Parathyroid adenoma (tissue), 2 donors: ENCODE measurements at regions not wholly inside any gene's neighbourhood (a gene's known extent, or its start where the extent isn't known, plus 50 kb on each side); places are given as distances from the start of the nearest gene placed in this dataset.

Source experiments
- H2AFZ ChIP-seq: fragments of 300-600 bp; sonication (generic); one replicate; pipeline ENCODE4 v1.7.0; 2017; ENCODE audit warnings: antibody characterized with exemption, mild to moderate bottlenecking
- H3K27ac ChIP-seq: fragments of 300-600 bp; sonication (generic); one replicate; pipeline ENCODE4 v1.7.0; 2017
- H3K27me3 ChIP-seq: fragments of 300-600 bp; sonication (generic); one replicate; pipeline ENCODE4 v1.7.0; 2017; ENCODE audit warnings: low read length; ENCODE audit not compliant: control insufficient read depth, insufficient read depth
- H3K36me3 ChIP-seq: fragments of 300-600 bp; sonication (generic); one replicate; pipeline ENCODE4 v1.7.0; 2017; ENCODE audit warnings: low read length; ENCODE audit not compliant: control insufficient read depth, insufficient read depth
- H3K4me1 ChIP-seq: fragments of 300-600 bp; sonication (generic); one replicate; pipeline ENCODE4 v1.7.0; 2017; ENCODE audit warnings: control low read depth
- H3K4me2 ChIP-seq: fragments of 300-600 bp; sonication (generic); one replicate; pipeline ENCODE4 v1.7.0; 2017; ENCODE audit warnings: low read length
- H3K4me3 ChIP-seq: fragments of 300-600 bp; sonication (generic); one replicate; pipeline ENCODE4 v1.7.0; 2017; ENCODE audit warnings: low read depth, low read length
- H3K79me2 ChIP-seq: fragments of 300-600 bp; sonication (generic); one replicate; pipeline ENCODE4 v1.7.0; 2017; ENCODE audit warnings: control low read depth
- H3K9ac ChIP-seq: fragments of 300-600 bp; sonication (generic); one replicate; pipeline ENCODE4 v1.7.0; 2017; ENCODE audit warnings: mild to moderate bottlenecking
- H3K9me3 ChIP-seq: fragments of 300-600 bp; sonication (generic); one replicate; pipeline ENCODE4 v1.7.0; 2017; ENCODE audit warnings: low read length; ENCODE audit not compliant: control insufficient read depth
- CTCF ChIP-seq: fragments of 300-600 bp; sonication (generic); IDR thresholded peaks from one replicate; pipeline ENCODE4 v1.7.0; 2017; ENCODE audit warnings: antibody characterized with exemption, mild to moderate bottlenecking
- donor health status: primary hyperparathyroidism.

DNA sequence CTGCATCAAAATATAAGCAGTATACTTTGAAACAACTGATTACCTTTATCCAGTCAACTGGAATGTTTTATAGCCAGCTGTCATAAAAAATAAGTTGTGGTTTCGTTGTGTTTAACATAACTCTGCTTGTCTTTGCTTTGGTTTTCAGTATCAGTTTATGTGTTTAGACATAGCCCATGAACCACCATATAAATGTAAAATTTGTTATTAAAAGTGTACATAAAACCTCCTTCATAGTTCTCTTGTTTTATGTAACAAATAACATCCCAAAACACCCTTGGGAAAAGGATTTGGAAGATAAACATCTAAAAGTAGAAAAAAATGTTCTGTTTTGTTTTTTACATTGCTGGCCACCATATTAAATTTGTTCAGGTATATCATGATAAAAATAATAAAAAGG, 347.0 kb upstream of the PROK2 start:
- Histone ChIP-seq H3K4me1 (no peaks in the 10 kb centered on the region), H3K4me2 (no peak overlapping the region), H3K4me3 (no peak overlapping the region), H3K9ac (no peak overlapping the region), H3K27ac (no peak overlapping the region), H3K36me3 (no peaks in the 10 kb centered on the region), H3K9me3 (no peaks in the 10 kb centered on the region), H3K27me3 (no peaks in the 10 kb centered on the region), H2AFZ (no peak overlapping the region), H3K79me2 (no peaks in the 10 kb centered on the region)
- TF ChIP-seq CTCF, result no peak

- H3K27me3 ChIP-seq, result no peaks in the 10 kb centered on the region
- no peak overlapping the region for H2AFZ ChIP-seq
- H3K4me2 ChIP-seq, result no peak overlapping the region
- TF ChIP-seq CTCF, result no peak
- no peaks in the 10 kb centered on the region for H3K9me3 ChIP-seq
- no peaks in the 10 kb centered on the region for H3K4me1 ChIP-seq
- H3K9ac ChIP-seq, result no peak overlapping the region
- no peaks in the 10 kb centered on the region for H3K36me3 ChIP-seq
- H3K79me2 ChIP-seq, result no peaks in the 10 kb centered on the region
- no peak overlapping the region for H3K4me3 ChIP-seq
- H3K27ac ChIP-seq, result no peak overlapping the region
These were observed 345.6 kb upstream of the PROK2 start for GRCh38 chr3:72130565-72130964.

DNA sequence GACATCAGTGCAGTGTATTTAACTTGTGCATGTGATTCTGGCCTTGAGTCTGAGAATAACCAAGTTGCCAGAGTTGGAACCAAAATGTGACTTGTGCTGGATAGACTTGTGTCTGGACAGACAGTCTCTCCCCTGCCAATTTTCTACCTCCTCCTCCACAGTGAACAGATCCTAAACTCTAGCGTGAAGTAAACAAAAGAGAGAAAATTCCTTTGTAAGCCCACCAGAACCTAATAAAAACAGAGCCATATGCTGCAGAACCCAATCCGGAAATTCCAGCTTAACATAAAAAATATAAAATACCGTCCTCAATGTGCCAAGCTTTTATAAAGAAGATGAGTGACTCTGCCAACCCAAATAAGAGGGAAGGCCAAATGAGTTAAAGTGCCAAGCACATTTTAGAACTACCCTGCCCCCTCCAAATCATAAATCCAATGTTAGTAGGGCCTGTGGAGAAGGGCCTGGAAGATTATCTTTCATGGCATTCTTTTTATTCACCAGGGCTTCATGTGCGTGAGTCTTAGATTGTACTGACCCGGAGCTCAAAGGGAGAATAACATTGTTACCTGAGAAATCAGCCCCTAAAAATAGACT, 344.6 kb upstream of the PROK2 start:
- no peak overlapping the region for H3K9ac ChIP-seq
- no peak for TF ChIP-seq CTCF
- H2AFZ ChIP-seq, result no peak overlapping the region
- H3K9me3 ChIP-seq, result no peaks in the 10 kb centered on the region
- no peaks in the 10 kb centered on the region for H3K4me1 ChIP-seq
- no peak overlapping the region for H3K27ac ChIP-seq
- H3K79me2 ChIP-seq, result no peaks in the 10 kb centered on the region
- no peaks in the 10 kb centered on the region for H3K27me3 ChIP-seq
- H3K36me3 ChIP-seq, result no peaks in the 10 kb centered on the region
- H3K4me3 ChIP-seq, result no peak overlapping the region
- no peak overlapping the region for H3K4me2 ChIP-seq

DNA sequence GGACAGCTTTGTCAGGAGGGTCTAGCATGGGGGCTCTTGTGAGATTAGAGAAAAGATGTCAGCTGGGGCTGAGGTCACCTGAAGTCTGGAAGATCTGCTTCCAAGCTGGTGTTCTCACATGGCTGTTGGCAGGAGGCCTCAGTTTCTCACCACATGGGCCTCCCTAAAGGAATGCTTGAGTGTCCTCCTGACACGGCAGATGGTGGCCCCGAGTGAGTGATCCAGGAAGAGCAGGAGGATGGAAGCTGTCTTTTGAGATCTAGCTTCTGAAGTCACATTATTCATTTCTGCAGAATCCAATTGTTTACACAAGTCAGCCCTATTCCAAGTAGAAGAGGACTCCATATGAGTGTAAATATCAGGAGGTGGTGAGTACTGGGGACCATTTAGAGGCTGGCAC, 344.0 kb upstream of the PROK2 start:
- Histone ChIP-seq H3K9ac (no peak overlapping the region), H3K27me3 (no peaks in the 10 kb centered on the region), H2AFZ (no peak overlapping the region), H3K4me2 (no peak overlapping the region), H3K4me1 (no peaks in the 10 kb centered on the region), H3K4me3 (no peak overlapping the region), H3K9me3 (no peaks in the 10 kb centered on the region), H3K79me2 (no peaks in the 10 kb centered on the region), H3K36me3 (no peaks in the 10 kb centered on the region), H3K27ac (no peak overlapping the region)
- TF ChIP-seq CTCF, result no peak

DNA sequence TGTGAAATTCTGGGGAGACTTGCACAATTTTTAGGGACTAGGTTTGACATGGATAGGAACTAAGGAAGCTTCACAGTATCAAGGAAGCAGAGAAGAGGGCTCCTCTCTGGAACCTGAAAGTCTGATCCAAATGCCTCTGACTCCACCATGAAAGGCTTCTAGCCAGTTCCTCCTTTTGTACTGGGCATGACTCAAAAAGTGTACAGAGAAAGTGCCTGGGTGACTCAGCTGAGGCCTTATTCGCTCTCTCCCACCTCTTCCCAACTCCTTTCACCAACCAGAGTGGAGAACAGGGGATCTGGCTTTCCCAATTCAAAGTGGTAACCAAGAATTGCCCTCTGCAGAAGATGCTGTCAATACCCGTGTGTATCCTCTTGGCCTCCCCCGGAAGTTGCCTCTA, 342.9 kb upstream of the PROK2 start:
- H3K4me1 ChIP-seq, result no peaks in the 10 kb centered on the region
- no peak overlapping the region for H3K9ac ChIP-seq
- no peak overlapping the region for H3K4me3 ChIP-seq
- no peak for TF ChIP-seq CTCF
- H3K27ac ChIP-seq, result no peak overlapping the region
- no peak overlapping the region for H3K4me2 ChIP-seq
- H3K36me3 ChIP-seq, result no peaks in the 10 kb centered on the region
- H2AFZ ChIP-seq, result no peak overlapping the region
- no peaks in the 10 kb centered on the region for H3K27me3 ChIP-seq
- H3K9me3 ChIP-seq, result no peaks in the 10 kb centered on the region
- H3K79me2 ChIP-seq, result no peaks in the 10 kb centered on the region
